Endothelial cell of umbilical vein (primary cell): ENCODE measurements at regions not wholly inside any gene's neighbourhood (a gene's known extent, or its start where the extent isn't known, plus 50 kb on each side); places are given as distances from the start of the nearest gene placed in this dataset.
"Not testable (repeated sequence)": the region's sequence is repeated elsewhere in the genome, so short reads cannot be mapped to it uniquely, and the experiment has no call there.

Source experiments
- BruUV-seq: library from RNA; stranded (reverse); fragments of 400-500 nt; replicated peaks from 2 replicates; lab custom pipeline; 2021; lab: Mats Ljungman, UMichigan
- CTCF ChIA-PET: fragments of 300-600, 350-600 bp; sonication (Branson Sonifier 250); formaldehyde crosslinking; loops from one replicate; lab custom pipeline; 2021; ENCODE audit warnings: antibody characterized with exemption, inconsistent platforms; lab: Charles Lee
- POLR2A ChIA-PET: fragments of 300-600, 350-600 bp; sonication (Branson Sonifier 250); formaldehyde crosslinking; loops from one replicate; lab custom pipeline; 2021; ENCODE audit warnings: antibody characterized with exemption, inconsistent platforms; lab: Charles Lee
- DNase-seq: peaks from one replicate; pipeline ENCODE4 v3.0.0-alpha.2; 2011; ENCODE audit warnings: low read depth, low spot score
- FAIRE-seq: peaks from 2 replicates; lab custom pipeline; 2011; peaks lifted over from hg19 to GRCh38; lab: Jason Lieb, UNC
- H2AFZ ChIP-seq: 2 replicates; pipeline ENCODE4 v1.6.0; 2012; ENCODE audit warnings: low read depth, low read length, control low read depth, inconsistent platforms
- H3K27ac ChIP-seq: 2 replicates; pipeline ENCODE4 v1.5.1; 2011; ENCODE audit warnings: low read depth, mild to moderate bottlenecking, control low read depth, low read length, moderate library complexity; ENCODE audit not compliant: insufficient read depth
- H3K27me3 ChIP-seq, 2 experiments: 2 replicates each; pipeline versions ENCODE4 v1.6.0 to v1.6.1; 2011; ENCODE audit warnings: low read length in 2 of 2, mixed read lengths in 1 of 2; ENCODE audit not compliant: control insufficient read depth in 2 of 2, insufficient read depth in 2 of 2
- H3K36me3 ChIP-seq, 2 experiments: 2 replicates in 1 of 2; 3 replicates in 1 of 2; pipeline ENCODE4 v1.5.1; 2011; ENCODE audit warnings: low read length in 2 of 2, mild to moderate bottlenecking in 1 of 2, moderate library complexity in 1 of 2; ENCODE audit not compliant: control insufficient read depth in 2 of 2, insufficient read depth in 2 of 2; ENCODE audit errors: extremely low read depth in 1 of 2
- H3K4me1 ChIP-seq: 3 replicates; pipeline ENCODE4 v1.5.1; 2011; ENCODE audit warnings: mild to moderate bottlenecking, low read length; ENCODE audit not compliant: control insufficient read depth, insufficient read depth; ENCODE audit errors: extremely low read depth
- H3K4me2 ChIP-seq: 2 replicates; pipeline ENCODE4 v1.6.1; 2011; ENCODE audit warnings: low read length, control low read depth, mixed read lengths; ENCODE audit not compliant: insufficient read depth
- H3K4me3 ChIP-seq, 3 experiments: fragments of 200-600 bp in 1 of 3; sonication (generic), shearing (Covaris generic) in 1 of 3; replicated peaks in 1 of 3; 2 replicates each; pipeline ENCODE4 v1.5.1; 2011 to 2016; ENCODE audit warnings: control low read depth in 3 of 3, low read length in 3 of 3, mild to moderate bottlenecking in 2 of 3, inconsistent platforms in 1 of 3, low read depth in 1 of 3, moderate library complexity in 1 of 3; ENCODE audit not compliant: insufficient read depth in 1 of 3
- H3K79me2 ChIP-seq: 2 replicates; pipeline ENCODE4 v1.6.0; 2012; ENCODE audit warnings: low read length, inconsistent platforms; ENCODE audit not compliant: control insufficient read depth, insufficient read depth
- H3K9ac ChIP-seq: replicated peaks from 2 replicates; pipeline ENCODE3; 2011; ENCODE audit warnings: low read length, control low read depth; ENCODE audit not compliant: insufficient read depth; ENCODE audit errors: extremely low read depth
- H3K9me1 ChIP-seq: replicated peaks from 3 replicates; pipeline ENCODE4 v1.6.0; 2011; ENCODE audit warnings: mild to moderate bottlenecking, low read length; ENCODE audit not compliant: control insufficient read depth, insufficient read depth; ENCODE audit errors: extremely low read depth
- H3K9me3 ChIP-seq: replicated peaks from 2 replicates; pipeline ENCODE4 v1.5.1; 2012; ENCODE audit warnings: low read length, inconsistent platforms; ENCODE audit not compliant: control insufficient read depth, insufficient read depth
- H4K20me1 ChIP-seq: replicated peaks from 2 replicates; pipeline ENCODE3; 2011; ENCODE audit warnings: mild to moderate bottlenecking, low read length; ENCODE audit not compliant: control insufficient read depth, insufficient read depth; ENCODE audit errors: extremely low read depth
- EZH2 ChIP-seq: IDR thresholded peaks from 2 replicates; pipeline ENCODE4 v1.6.1; 2012; ENCODE audit warnings: borderline replicate concordance, low read depth, mild to moderate bottlenecking, moderate library complexity, low read length, inconsistent platforms; ENCODE audit not compliant: severe bottlenecking
- FOS ChIP-seq: IDR thresholded peaks from 2 replicates; pipeline ENCODE4 v1.6.1; 2011; ENCODE audit warnings: mild to moderate bottlenecking, low read length, moderate library complexity, borderline replicate concordance; ENCODE audit not compliant: insufficient read depth
- GATA2 ChIP-seq: IDR thresholded peaks from 2 replicates; pipeline ENCODE4 v1.7.0; 2011; ENCODE audit warnings: low read depth, mild to moderate bottlenecking, moderate library complexity, mixed read lengths, low read length; ENCODE audit not compliant: insufficient read length, insufficient read depth
- JUN ChIP-seq: IDR thresholded peaks from 2 replicates; pipeline ENCODE4 v1.6.1; 2011; ENCODE audit warnings: borderline replicate concordance, low read depth; ENCODE audit not compliant: insufficient read length, insufficient read depth
- MYC ChIP-seq: IDR thresholded peaks from one replicate; pipeline ENCODE4 v1.6.1; 2011; ENCODE audit warnings: mild to moderate bottlenecking, low read depth, low read length
- POLR2A ChIP-seq: IDR thresholded peaks from 2 replicates; pipeline ENCODE4 v1.6.1; 2012; ENCODE audit warnings: low read depth, mild to moderate bottlenecking, control low read depth, low read length
- POLR2AphosphoS5 ChIP-seq: IDR thresholded peaks from 2 replicates; pipeline ENCODE4 v1.6.1; 2012; ENCODE audit warnings: low read depth, mild to moderate bottlenecking, control low read depth, low read length, moderate library complexity; ENCODE audit not compliant: insufficient read depth
- dilution Hi-C: fragments of 300-500 bp; cut with MboI; formaldehyde crosslinking; loops from one replicate; pipeline ENCODE4 v1.15.0; 2019; ENCODE audit warnings: low sequenced_read_pairs; ENCODE audit not compliant: extremely low pct_ligation_motif_present
- intact Hi-C: fragments of 100-400 bp; cut with micrococcal nuclease; formaldehyde crosslinking; loops from one replicate; pipeline ENCODE4 v1.10.0; 2022
- TF ChIP-seq, protein P1 (sequence below): IDR thresholded peaks from 2 replicates; pipeline ENCODE4 v1.6.1; 2011; ENCODE audit not compliant: insufficient read depth, insufficient read length
- TF ChIP-seq, protein P2 (sequence below), 2 donors: IDR thresholded peaks; 1 replicate in 1 of 2; 2 replicates in 1 of 2; pipeline ENCODE4 v1.5.1; 2011; ENCODE audit warnings: low read length in 2 of 2, mild to moderate bottlenecking in 2 of 2, moderate library complexity in 2 of 2, control low read depth in 1 of 2, inconsistent platforms in 1 of 2, low read depth in 1 of 2; ENCODE audit not compliant: insufficient read depth in 1 of 2; ENCODE audit errors: extremely low read depth in 1 of 2

DNA sequence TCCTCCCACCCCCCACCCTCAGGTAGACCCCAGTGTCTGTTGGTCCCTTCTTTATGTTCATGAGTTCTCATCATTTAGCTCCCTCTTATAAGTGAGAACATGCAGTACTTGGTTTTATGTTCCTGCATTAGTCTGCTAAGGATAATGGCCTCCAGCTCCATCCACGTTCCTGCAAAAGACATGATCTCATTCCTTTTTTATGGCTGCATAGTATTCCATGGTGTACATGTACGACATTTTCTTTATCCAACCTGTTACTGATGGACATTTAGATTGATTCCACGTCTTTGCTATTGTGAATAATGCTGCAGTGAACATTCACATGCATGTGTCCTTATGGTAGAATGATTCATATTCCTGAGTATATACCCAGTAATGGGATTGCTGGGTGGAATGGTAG lies 87.6 kb upstream of the TBL1X start:
- H3K9ac ChIP-seq, CTCF ChIA-PET, H3K4me2 ChIP-seq, H4K20me1 ChIP-seq, H3K27ac ChIP-seq, H3K79me2 ChIP-seq, H2AFZ ChIP-seq, FAIRE-seq, H3K9me3 ChIP-seq, H3K4me1 ChIP-seq, BruUV-seq, H3K4me3 ChIP-seq, DNase-seq, POLR2A ChIA-PET, dilution Hi-C loops, H3K27me3 ChIP-seq, H3K36me3 ChIP-seq, intact Hi-C loops, H3K9me1 ChIP-seq: not testable (repeated sequence)

DNA sequence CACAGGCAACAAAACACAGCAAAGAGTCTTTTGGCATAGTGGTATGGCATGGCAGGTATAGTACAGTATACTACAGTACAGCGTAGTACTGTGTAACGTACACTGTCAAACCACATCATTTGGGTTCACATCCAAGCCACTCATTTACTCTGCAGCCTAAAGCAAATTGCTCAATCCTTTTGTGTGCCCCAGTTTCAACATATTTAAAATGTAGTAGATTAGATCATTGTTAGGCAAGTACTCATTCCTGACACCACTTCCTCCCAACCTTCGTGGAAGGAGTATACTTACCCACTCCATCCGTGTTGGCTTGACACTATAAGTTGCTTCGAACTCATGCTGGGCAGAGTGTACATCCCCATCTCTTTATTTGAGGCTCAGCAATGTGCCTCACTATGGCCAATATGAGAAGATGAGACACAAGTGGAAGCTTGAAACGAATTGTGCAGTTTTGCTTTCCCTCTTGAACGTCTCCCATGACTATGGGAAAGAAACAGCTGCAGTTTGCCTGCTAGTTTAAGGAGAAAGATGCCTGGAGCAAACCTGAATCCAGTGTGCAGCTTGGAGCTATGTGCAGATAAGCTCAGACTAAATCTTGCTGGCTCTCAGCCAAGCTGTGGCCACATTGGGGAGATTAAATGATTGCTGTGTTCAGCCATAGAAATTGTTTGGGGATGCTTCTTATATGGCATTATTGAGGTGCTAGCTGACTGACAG lies 85.7 kb upstream of the TBL1X start:
- dilution Hi-C loops = no loop called here
- TF ChIP-seq, protein P1, sequence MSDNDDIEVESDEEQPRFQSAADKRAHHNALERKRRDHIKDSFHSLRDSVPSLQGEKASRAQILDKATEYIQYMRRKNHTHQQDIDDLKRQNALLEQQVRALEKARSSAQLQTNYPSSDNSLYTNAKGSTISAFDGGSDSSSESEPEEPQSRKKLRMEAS = no peak
- TF ChIP-seq EZH2 = no peak
- TF ChIP-seq MYC = no peak
- no peak for TF ChIP-seq POLR2AphosphoS5
- TF ChIP-seq JUN = no peak
- TF ChIP-seq, protein P2, sequence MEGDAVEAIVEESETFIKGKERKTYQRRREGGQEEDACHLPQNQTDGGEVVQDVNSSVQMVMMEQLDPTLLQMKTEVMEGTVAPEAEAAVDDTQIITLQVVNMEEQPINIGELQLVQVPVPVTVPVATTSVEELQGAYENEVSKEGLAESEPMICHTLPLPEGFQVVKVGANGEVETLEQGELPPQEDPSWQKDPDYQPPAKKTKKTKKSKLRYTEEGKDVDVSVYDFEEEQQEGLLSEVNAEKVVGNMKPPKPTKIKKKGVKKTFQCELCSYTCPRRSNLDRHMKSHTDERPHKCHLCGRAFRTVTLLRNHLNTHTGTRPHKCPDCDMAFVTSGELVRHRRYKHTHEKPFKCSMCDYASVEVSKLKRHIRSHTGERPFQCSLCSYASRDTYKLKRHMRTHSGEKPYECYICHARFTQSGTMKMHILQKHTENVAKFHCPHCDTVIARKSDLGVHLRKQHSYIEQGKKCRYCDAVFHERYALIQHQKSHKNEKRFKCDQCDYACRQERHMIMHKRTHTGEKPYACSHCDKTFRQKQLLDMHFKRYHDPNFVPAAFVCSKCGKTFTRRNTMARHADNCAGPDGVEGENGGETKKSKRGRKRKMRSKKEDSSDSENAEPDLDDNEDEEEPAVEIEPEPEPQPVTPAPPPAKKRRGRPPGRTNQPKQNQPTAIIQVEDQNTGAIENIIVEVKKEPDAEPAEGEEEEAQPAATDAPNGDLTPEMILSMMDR (IDR thresholded peaks at IDR 0.05; ENCODE audit: extremely low read depth in 1 of 2, insufficient read depth in 1 of 2, low read depth in 1 of 2, low read length in 2 of 2) = no peak
- TF ChIP-seq FOS = no peak
- TF ChIP-seq GATA2 = no peak
- TF ChIP-seq POLR2A = no peak
- Histone ChIP-seq H3K4me1 (peaks cover 3% of the 10 kb centered on the region), H3K36me3 (no peaks in the 10 kb centered on the region), H3K4me2 (no peak overlapping the region), H3K9ac (no peak overlapping the region), H3K27ac (no peak overlapping the region), H3K27me3 (no peaks in the 10 kb centered on the region), H4K20me1 (no peaks in the 10 kb centered on the region), H3K9me3 (no peaks in the 10 kb centered on the region), H3K4me3 (no peak overlapping the region), H3K79me2 (no peaks in the 10 kb centered on the region), H2AFZ (no peak overlapping the region), H3K9me1 (no peaks in the 10 kb centered on the region)
- ChIA-PET CTCF (no interaction called here), POLR2A (no interaction called here)
- intact Hi-C loops = no loop called here
- FAIRE-seq = no peak
- BruUV-seq = no TSS peak
- DNase-seq = no peak
